HFFc6 (cell line): ENCODE measurements at regions not wholly inside any gene's neighbourhood (a gene's known extent, or its start where the extent isn't known, plus 50 kb on each side); places are given as distances from the start of the nearest gene placed in this dataset.
"Not testable (repeated sequence)": the region's sequence is repeated elsewhere in the genome, so short reads cannot be mapped to it uniquely, and the experiment has no call there.

Source experiments
- DNase-seq: peaks from one replicate; pipeline ENCODE4 v3.0.0-alpha.2; 2018
- H3K27ac Mint-ChIP-seq: 2 replicates; pipeline ENCODE4 v1.8.0; 2020; ENCODE audit warnings: mild to moderate bottlenecking, mixed read lengths
- H3K27me3 Mint-ChIP-seq: 2 replicates; pipeline ENCODE4 v1.8.0; 2021; ENCODE audit warnings: mild to moderate bottlenecking, moderate library complexity, mixed read lengths; ENCODE audit not compliant: insufficient read depth
- H3K36me3 Mint-ChIP-seq: 2 replicates; pipeline ENCODE4 v1.8.0; 2021; ENCODE audit warnings: low read depth, mixed read lengths
- H3K4me1 Mint-ChIP-seq: 2 replicates; pipeline ENCODE4 v1.8.0; 2020; ENCODE audit warnings: low read depth, mixed read lengths
- H3K4me3 Mint-ChIP-seq: 2 replicates; pipeline ENCODE4 v1.8.0; 2020; ENCODE audit warnings: mild to moderate bottlenecking, moderate library complexity, mixed read lengths
- H3K9me3 Mint-ChIP-seq: 2 replicates; pipeline ENCODE4 v1.8.0; 2020; ENCODE audit warnings: mild to moderate bottlenecking, mixed read lengths
- TF ChIP-seq, protein P1 (sequence below): fragments of 200-600 bp; sonication (generic); IDR thresholded peaks from 2 replicates; pipeline ENCODE4 v1.5.0; 2021; ENCODE audit warnings: antibody characterized with exemption, mild to moderate bottlenecking

DNA sequence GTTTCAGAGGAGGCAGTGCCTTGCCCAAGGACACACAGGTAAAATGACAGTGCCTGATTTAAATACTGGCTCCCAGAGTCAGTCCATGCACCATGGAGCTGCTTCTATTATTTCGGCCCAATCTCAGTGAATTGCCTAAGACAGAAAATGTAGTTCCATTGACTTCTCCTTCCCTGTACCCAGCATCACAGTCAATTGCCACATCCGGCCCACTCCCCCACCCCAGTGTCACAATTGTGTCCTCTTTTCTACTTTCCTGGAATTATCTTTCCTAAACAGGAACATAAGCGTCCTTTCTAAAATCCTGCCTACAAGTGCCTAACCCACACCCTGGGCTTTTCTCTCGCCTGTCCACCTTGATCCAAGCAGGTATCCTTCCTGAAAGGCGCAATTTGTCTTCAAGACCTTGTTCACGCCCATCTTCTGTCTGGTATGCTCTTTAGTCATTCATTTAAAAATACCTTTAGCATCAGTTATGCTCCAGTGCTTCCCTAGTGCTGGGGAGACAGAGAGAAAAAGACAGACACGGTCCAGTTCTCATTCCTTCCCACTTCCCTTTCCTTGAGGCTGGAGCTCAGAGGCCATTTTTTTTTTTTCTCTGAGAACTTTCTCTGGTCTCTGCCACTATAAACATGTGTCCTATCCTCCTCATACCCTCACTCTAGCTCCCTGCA is 411.4 kb downstream of the LIG4 start:
- DNase-seq: no peak
- no peaks in the 10 kb centered on the region for H3K36me3 Mint-ChIP-seq
- peaks cover 26% of the 10 kb centered on the region for H3K9me3 Mint-ChIP-seq
- no peaks in the 10 kb centered on the region for H3K4me1 Mint-ChIP-seq
- no peak overlapping the region for H3K27ac Mint-ChIP-seq
- H3K27me3 Mint-ChIP-seq: no peaks in the 10 kb centered on the region
- TF ChIP-seq, protein P1, sequence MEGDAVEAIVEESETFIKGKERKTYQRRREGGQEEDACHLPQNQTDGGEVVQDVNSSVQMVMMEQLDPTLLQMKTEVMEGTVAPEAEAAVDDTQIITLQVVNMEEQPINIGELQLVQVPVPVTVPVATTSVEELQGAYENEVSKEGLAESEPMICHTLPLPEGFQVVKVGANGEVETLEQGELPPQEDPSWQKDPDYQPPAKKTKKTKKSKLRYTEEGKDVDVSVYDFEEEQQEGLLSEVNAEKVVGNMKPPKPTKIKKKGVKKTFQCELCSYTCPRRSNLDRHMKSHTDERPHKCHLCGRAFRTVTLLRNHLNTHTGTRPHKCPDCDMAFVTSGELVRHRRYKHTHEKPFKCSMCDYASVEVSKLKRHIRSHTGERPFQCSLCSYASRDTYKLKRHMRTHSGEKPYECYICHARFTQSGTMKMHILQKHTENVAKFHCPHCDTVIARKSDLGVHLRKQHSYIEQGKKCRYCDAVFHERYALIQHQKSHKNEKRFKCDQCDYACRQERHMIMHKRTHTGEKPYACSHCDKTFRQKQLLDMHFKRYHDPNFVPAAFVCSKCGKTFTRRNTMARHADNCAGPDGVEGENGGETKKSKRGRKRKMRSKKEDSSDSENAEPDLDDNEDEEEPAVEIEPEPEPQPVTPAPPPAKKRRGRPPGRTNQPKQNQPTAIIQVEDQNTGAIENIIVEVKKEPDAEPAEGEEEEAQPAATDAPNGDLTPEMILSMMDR: no peak
- no peak overlapping the region for H3K4me3 Mint-ChIP-seq

DNA sequence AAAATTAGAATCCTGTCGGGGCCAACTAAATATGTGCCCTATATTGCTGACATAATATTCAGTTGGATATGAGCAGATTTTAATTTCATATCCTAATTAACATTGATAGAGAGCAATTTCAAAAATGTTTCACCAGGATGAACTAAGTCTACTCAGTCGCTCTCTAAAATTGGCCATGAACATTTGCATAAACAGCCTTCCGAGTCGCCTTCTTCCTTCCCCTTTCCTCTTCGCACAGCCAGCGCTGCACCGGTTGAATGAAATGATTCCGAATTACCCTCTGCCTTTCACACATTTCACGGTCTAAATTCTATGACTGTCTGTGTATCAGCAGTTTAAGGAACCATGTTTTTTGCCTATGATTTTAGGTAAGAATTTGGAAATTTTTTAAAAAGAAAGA is 413.7 kb downstream of the LIG4 start:
- Mint-ChIP-seq H3K27ac (no peak overlapping the region), H3K9me3 (peaks cover 39% of the 10 kb centered on the region), H3K36me3 (no peaks in the 10 kb centered on the region; the same call in 1 of the 2 replicates), H3K4me3 (no peak overlapping the region), H3K4me1 (no peaks in the 10 kb centered on the region), H3K27me3 (no peaks in the 10 kb centered on the region)
- TF ChIP-seq, protein P1: no peak
- DNase-seq: no peak

DNA sequence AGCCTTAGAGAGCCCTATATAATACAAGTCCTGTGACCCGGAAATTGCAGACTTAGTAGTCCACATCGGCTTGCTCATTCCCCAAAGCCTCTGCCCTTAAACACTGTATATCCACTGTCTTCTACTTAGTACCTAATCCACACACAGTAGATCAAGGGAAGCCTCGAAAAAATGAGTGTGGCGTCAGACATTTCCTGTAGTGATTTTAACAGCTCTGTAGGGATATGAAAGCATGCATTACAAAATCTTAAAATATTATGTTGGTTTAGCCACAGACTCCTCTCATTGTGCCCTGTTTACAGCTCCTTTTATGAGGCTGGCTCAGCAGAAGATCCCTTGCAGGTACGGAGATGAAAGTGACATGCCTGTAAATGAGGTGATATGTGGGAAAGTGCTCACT is 416.3 kb downstream of the LIG4 start:
- no peak for DNase-seq
- Mint-ChIP-seq H3K4me3 (no peak overlapping the region), H3K4me1 (no peaks in the 10 kb centered on the region), H3K27me3 (no peaks in the 10 kb centered on the region), H3K36me3 (no peaks in the 10 kb centered on the region; the same call in 1 of the 2 replicates), H3K27ac (no peak overlapping the region), H3K9me3 (peaks cover 47% of the 10 kb centered on the region)
- TF ChIP-seq, protein P1: no peak

DNA sequence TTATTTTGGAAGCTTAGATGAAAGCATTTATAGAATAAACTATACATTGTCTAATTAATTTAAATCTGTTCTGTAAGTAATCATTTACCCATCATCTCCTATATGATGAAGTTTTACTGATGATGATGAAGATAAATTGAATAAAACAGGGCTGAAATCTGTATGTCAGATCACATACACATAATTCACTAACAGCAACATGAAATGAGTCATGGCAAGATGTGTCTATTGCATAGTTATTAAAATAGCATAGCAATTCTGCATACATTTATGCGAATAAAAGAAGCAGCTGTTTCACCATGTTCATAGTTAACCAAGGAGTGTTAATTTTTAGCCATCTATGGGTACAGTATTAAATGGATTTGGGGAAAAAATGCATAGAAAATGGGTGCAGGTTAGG is 424.9 kb downstream of the LIG4 start:
- no peaks in the 10 kb centered on the region for H3K27me3 Mint-ChIP-seq
- peaks cover 26% of the 10 kb centered on the region for H3K9me3 Mint-ChIP-seq
- H3K27ac Mint-ChIP-seq: no peak overlapping the region
- H3K36me3 Mint-ChIP-seq: peaks cover 5% of the 10 kb centered on the region; the same call in 1 of the 2 replicates
- no peaks in the 10 kb centered on the region for H3K4me1 Mint-ChIP-seq
- no peak for DNase-seq
- H3K4me3 Mint-ChIP-seq: no peak overlapping the region
- TF ChIP-seq, protein P1: no peak

DNA sequence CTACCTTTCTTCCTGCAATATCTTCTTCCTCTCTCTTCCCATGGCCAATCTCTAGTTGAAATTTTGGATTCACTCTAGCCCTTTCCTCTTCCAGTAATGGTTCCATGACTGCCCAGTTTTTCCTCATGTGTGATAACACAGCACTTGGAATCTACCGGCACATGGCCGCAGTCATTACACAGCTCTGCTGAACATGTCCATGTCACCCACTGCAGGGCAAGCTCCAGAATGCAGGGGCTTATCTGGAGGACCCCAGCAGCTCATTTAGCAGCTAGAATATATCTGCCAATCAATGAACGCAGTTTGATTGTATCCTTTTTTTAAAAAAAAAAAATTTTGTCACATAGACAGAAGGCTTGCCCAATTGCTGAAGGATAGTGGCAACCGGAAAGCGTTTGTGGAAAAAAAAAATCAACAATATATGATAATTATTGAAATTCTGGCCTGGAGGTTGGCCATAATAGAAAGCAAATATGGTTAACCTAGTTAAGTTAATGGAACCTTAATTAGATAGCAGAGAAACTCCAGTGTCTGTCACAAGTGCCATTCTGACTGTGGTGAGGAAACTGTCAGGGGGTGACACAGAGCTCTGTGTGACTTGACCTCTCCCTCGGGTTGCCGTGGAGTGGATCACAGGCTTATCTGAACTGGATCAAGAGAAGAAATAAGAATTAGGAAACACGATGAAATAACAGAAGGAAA is 426.7 kb downstream of the LIG4 start:
- H3K4me3 Mint-ChIP-seq: no peak overlapping the region
- peaks cover 24% of the 10 kb centered on the region for H3K9me3 Mint-ChIP-seq
- H3K4me1 Mint-ChIP-seq: no peaks in the 10 kb centered on the region
- no peaks in the 10 kb centered on the region for H3K27me3 Mint-ChIP-seq
- H3K27ac Mint-ChIP-seq: no peak overlapping the region
- DNase-seq: no peak
- TF ChIP-seq, protein P1: no peak
- H3K36me3 Mint-ChIP-seq: peaks cover 5% of the 10 kb centered on the region; the same call in 1 of the 2 replicates

DNA sequence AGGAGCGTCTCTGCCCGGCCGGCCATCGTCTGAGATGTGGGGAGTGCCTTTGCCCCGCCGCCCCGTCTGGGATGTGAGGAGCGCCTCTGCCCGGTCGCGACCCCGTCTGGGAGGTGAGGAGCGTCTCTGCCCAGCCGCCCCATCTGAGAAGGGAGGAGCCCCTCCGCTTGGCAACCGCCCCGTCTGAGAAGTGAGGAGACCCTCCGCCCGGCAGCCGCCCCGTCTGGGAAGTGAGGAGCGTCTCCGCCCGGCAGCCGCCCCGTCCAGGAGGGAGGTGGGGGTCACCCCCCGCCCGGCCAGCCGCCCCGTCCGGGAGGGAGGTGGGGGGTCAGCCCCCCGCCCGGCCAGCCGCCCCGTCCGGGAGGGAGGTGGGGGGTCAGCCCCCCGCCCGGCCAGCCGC is 432.7 kb downstream of the LIG4 start:
- H3K36me3 Mint-ChIP-seq, H3K4me1 Mint-ChIP-seq, DNase-seq, H3K27me3 Mint-ChIP-seq, H3K27ac Mint-ChIP-seq, H3K4me3 Mint-ChIP-seq: not testable (repeated sequence)
- peaks cover 31% of the 10 kb centered on the region for H3K9me3 Mint-ChIP-seq
